ENCODE measurements at regions not wholly inside any gene's neighbourhood (a gene's known extent, or its start where the extent isn't known, plus 50 kb on each side); places are given as distances from the start of the nearest gene placed in this dataset.
"Not testable (repeated sequence)": the region's sequence is repeated elsewhere in the genome, so short reads cannot be mapped to it uniquely, and the experiment has no call there.

DNA sequence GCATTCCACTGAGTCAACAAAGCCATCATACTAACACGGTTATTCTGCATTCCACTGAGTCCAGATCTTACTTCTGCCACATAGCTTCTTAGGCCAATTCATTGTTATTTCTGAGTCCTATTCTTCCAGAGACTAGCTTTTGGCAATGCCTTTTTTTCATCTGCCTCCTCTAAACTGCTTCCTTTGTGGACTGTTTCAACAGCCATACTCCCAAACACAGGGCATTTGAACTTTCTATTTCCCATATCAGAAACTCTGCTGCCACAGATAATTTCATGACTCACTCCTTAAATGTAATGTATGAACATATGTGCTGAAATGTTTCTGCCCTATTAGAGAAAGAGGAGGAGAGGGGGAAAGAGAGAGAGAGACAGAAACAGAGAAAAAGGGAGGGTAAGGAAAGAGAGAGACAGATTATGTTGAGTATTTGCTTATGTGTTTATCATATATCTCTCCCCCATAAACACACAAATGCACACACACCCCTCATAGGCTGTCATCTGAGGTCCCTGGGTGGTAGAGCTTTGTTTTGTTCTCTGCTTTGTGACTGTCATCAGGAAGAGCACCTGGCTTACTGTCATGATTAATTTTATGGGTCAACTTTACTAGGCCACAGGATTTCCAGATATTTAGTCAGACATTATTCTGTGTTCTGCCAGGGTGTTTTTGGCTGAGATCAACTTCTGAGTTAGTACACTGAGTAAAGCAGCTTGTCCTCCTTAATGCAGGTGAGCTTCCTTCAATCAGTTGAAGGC is 308.0 kb upstream of the KCND2 start:
- FAIRE-seq = no peak

DNA sequence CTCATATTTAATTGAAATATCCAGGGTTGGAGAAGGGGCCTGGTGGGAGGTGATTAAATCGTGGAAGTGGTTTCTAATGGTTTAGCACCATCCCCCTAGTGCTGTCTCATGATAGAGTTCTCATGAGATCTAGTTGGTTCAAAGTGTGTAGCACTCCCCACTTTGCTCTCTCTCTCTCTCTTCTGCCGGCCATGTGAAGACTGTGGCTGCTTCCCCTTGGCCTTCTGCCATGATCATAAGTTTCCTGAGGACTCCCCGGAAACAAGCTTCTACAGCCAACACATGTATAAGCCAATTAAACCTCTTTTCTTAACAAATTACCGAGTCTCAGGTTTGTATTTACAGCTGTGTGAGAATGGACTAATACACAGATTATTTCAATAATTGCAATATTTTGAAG is 305.8 kb upstream of the KCND2 start:
- FAIRE-seq = no peak

DNA sequence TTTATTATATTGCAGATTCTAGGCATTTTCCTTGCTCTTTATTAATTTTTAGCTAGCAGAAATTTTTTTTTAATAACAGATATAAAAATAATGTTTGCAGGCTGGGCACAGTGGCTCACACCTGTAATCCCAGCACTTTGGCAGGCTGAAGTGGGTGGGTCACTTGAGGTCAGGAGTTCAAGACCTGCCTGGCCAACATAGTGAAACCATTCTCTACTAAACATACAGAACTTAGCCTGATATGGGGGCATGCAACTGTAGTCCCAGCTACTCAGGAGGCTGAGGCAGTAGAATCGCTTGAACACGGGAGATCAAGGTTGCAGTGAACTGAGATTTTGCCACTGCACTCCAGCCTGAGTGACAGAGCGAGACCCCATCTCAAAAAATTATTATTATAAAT is 304.6 kb upstream of the KCND2 start:
- not testable (repeated sequence) for FAIRE-seq

DNA sequence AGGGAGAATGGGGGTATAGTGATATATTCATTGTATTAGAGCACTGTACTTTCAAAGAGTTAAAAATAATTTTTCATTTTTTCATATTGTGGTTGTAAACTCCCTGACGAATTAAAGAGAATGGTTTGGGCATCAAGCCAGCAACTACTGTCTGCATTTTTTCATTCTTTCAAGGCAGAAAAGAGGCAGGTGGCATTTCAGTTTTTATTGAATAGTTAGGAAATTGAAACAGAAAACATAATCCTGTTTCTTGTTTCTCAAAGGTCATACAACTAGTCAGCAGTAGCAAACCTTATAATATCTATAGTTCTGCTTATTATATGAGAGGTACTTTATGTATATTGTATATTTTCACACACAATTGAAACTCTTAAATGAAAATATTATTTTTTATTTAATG is 303.9 kb upstream of the KCND2 start:
- no peak for FAIRE-seq

DNA sequence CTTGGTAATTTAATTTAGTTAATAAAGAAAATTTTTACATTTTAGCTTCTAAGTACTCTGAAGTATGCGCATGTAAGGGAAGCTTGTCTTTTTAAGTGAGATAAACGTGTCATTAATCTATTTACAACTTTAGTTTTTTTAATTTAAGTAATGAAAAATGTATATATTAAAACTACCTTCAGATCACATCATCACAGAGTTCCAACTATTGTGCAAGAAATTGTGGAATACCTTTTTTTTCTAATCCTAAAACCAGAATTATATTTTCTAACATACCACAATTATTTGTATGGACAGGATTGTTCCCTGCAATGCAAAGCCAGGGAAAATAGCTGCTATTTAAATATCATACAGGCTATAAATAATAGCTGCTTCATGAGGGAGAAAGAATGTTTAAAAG is 303.2 kb upstream of the KCND2 start:
- no peak for FAIRE-seq

DNA sequence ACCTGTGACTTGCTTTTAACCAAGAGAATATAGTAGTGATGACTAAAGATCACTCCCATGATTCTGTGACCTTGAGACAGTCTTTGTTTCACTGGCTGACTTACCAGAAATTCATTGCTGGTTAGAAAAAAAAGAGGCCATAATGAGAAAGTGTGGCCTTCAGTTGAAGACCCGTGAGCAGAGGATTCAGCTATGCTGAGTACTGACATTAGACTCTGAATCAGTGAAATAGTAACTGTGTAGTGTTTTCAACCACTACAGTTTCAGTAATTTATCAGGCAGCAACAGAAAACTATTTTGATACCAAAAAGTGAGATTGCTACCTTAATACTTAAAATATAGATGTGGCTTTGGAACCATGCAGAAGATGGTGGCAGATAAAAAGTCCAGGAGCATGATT is 298.0 kb upstream of the KCND2 start:
- no peak for FAIRE-seq

DNA sequence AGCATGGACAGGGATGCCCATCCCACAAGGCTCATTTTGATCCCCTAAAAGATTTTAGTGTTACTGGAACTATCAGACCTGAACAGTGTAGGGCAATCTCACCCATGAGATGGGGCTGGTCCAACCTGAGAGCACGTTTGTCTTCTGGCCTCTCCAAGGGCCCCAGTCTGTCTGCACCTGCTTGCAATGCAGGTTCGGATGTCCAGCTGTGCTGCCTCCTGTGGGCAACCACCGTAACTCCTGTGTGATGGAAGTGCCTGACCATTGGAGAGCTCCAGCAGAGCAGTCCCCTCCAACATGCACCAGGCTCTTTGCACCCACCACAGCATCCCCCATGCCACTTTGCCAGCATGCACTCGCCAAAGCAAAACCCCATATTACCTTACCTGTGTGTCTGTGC is 290.1 kb upstream of the KCND2 start:
- no peak for FAIRE-seq

DNA sequence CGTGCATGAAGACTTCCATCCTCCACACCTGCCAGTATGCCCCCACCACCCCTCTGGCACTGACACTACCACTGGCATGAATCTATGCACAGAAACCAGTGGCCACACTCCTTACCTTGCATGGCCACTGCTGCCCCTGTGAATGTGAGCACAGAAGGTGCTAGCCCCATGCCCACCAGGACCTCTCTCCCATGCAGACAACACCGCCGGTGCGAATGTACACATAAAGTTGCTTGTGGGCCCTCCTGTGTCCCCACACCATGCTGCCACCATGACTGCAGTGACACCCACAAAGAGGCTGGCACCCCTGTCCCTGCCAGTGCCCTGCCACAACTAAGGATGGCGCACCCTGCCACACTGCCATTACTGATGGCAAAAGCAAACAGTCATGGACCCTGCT is 289.5 kb upstream of the KCND2 start:
- FAIRE-seq = no peak

DNA sequence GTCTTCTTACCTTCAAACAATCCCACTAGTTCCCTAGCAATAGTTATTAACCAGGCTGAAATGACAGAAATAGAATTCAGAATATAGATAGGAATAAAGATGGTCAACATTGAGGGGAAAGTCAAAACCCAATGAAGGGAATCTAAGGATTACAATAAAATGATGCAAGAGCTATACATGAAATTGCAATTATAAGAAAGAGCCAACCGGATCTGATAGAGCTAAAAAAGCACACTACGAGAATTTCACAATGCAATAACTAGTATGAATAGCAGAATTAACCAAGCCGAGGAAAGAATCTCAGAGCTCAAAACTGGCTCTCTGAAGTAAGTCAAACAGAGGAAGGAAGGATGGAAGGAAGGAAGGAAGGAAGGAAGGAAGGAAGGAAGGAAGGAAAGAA is 288.7 kb upstream of the KCND2 start:
- no peak for FAIRE-seq

DNA sequence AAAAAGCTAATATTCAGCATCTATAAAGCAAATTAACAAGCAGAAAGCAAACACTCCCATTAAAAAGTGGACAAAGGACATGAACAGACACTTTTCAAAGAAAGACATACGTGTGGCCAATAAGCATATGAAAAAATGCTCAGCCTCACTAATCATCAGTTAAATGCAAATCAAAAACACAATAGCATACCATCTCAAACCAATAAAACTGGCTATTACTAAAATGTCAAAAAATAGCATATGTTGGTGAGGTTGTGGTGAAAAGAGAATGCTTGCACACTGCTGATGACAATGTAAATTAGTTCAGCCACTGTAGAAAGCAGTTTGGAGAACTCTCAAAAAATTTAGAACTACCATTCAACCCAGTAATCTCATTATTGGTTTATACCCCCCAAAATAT is 284.6 kb upstream of the KCND2 start:
- FAIRE-seq = no peak

DNA sequence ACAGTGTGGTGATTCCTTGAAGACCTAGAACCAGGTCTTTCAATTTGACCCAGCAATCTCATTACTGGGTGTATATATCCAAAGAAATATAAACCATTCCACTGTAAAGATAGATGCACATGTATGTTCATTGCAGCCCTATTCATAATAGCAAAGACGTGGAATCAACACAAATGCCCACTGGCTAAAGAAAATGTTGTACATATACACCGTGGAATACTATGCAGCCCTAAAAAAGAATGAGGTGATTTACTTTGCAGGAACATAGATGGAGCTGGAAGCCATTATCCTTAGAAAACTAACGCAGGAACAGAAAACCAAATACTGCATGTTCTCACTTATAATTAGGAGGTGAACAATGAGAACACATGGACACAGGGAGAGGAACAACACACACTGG is 278.0 kb upstream of the KCND2 start:
- FAIRE-seq = no peak

DNA sequence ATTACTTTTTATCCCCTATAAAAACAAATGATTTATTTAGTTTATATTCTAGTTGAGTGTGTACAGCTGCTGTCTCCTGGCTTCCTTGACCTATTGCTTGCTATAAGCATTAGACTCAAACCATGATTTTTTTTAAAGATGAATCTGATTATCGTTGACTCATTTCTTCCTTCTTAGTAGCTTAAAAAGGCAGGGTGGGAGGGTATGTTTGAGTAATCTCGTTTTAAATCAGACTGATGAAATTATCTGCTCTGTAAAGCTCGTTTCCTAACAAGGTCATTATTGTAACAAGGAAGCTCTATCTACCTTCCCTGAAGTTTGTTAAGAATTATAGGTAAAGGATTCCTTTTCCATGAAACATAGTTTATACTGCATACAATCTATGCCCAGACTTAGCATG is 276.3 kb upstream of the KCND2 start:
- FAIRE-seq = no peak

DNA sequence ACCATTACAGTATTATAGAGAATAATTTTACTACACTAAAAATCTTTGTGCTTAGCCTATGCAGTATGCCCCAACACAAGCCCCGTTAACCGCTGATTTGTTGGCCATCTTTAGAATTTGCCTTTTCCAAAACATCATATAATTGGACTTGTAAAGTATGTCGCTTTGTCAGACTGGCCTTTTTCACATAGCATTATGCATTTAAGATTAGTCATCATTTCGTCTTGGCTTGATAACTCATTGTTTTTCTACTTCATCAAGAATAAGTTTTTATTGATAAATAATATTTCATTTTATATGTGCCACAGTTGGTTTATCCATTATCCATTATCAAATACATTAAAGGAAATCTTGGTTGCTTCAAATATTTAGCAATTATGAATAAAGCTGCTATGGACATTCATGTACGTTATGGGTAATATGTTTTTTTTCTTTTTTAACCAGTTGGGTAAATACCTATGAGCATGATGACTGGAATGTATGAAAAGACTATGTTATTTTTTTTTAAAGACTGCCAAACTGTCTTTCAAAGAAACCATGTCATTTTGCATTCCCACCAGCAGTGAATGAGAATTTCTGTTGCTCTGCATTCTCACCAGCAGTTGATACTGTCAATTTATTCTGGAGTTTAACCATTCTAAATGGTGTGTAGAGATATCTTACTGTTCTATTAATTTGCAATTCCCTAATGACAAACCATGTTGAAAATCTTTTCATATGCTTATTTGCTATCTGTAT is 273.1 kb upstream of the KCND2 start:
- FAIRE-seq = no peak

DNA sequence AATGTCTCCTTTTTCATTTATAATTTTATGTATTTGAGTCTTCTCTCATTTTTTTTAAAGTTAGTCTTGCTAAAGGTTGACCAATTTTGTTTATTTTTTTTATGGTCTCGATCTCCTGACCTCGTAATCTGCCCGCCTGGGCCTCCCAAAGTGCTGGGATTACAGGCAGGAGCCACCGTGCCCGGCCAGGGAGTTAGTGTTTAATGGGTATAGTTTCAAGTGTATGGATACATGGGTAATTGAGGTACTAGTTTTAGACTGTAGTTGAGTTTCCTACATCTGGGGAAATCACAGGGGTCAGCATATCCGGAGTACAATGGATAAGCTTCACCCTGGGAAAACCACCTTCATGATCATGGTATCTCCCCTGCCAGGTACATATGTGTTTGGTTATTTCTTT is 267.3 kb upstream of the KCND2 start:
- no peak for FAIRE-seq

DNA sequence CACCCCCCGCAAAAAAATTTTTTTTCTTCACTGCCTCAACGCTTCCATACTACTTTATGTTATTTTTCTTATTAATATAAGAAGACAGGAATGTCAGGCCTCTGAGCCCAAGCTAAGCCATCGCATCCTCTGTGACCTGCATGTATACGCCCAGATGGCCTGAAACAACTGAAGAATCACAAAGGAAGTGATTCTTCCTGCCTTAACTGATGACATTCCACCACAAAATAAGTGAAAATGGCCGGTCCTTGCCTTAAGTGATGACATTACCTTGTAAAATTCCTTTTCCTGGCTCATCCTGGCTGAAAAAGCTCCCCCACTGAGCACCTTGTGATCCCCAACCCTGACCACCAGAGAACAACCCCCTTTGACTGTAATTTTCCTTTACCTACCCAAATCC is 258.7 kb upstream of the KCND2 start:
- not testable (repeated sequence) for FAIRE-seq

DNA sequence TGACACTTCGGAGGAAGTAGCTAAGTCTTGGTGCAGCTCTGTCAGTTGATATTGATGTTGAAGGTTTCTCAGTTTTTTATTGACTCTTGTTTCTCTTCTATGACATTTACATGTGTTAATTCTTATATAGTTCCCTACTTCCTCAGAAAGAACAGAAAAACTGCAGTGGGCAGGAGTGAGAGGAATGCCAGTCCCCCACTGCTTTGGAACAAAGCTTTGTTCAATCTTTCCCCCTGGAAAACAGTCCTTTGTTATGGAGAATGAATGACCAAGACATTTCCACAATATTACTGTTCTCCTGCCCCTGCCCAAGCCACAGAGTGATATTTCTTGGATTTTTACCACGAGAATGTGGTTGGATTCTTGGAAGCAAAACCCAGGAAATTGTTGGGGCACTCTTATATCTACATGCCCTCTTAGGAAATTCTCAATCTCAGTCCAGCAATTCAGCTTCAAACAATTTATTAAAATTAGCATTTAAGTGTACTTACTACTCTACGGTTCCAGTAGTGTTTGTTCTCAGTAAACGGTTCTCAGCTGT is 258.0 kb upstream of the KCND2 start:
- FAIRE-seq = no peak

DNA sequence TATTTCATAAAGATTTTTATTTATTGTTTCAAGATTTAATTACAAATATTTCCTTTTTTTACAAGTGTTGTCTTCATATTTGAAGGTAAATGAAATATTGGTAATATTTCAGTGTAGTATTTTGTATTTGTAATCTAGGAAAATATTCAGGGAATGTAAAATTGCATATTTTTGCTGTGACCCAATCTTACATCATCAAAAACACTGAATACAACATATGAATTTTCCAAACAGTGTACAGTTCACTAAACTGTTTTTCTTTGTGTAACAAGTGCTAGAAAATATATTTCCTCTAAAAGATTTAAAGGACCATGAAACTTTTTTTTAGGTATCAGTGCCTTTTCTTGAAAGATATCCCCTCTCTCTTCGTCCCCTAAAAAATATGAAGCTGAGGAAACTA is 251.9 kb upstream of the KCND2 start:
- peak; percentile 68 for FAIRE-seq

DNA sequence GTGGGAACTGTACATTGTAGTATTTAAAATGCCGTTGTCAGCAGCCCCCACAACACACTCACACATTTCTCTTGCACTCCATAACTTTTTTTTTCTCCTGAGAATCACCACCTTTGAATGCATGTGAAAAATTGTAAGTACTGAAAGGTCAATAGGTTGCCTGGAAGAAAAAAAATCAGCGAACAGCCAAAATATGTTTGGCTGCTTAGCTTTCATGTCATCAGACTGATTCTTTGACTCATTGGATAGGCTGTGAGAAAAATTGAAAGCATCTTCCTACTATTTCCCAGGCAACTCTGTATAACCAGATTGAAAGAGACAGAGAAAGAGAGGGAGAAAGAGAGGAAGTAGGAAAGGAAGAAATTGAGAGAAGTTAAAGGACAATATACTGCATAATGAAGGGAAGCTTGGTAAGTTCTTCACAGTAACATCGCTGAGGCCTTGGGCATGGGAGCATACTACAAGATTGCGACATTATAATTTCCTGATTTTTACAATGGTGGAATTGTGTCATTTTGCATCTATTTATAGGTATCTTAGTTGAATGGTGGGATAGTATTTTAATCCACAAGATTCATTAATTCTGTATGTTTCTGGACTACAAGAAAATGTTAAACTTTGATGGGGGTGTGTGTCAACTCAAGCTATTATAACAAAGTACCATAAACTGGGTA is 249.3 kb upstream of the KCND2 start:
- no peak for FAIRE-seq

DNA sequence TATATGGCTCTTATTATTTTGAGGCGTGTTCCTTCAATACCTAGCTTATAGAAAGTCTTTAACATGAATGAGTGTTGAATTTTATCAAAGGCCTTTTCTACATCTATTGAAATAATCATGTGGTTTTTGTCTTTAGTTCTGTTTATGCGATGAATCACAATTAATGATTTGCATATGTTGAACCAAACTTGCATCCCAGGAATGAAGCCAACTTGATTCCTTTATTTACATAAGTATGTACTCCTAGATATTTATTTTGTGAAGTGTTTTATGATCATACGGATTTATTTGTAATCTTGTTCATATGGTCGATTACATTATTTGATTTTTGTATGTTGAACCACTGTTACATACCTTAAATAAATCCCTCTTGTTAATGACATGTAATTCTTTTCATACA is 244.3 kb upstream of the KCND2 start:
- FAIRE-seq = no peak

DNA sequence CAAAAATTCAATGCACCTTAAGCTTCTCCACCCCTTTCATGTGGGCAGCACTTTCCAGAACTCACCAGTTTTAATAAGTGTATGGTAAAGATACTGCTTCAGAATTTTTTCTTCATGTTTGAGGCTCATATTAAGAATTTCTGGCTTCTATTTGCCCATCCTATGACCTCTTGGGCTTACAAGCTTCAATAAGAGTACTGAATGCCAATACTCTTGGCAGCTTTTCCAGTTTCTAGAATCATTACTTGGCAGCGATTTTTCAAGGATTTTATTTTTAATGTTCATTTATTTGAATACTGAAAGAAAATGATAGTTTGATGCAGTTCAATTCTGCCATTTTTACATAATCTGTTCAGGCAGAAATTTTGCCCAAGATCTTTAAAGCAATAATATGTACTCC is 242.1 kb upstream of the KCND2 start:
- FAIRE-seq = no peak

DNA sequence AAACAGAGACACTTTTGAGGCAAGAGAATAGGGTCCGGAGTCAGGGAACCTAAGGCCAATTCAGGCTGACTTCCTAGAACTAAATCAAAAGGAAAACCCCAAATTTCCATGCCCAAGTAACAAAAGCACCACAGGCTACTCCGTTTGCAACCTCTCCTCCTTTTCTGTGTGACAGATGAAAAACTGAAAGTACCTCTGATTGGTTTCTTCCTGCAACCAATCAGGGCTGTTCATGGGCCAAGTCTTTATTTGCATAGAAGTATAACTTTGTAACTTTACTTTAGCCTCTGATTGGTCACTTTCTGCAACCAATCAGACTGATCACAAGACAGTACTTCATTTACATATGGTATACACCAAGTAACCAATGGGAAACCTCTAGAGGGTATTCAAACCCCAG is 239.9 kb upstream of the KCND2 start:
- FAIRE-seq = no peak

DNA sequence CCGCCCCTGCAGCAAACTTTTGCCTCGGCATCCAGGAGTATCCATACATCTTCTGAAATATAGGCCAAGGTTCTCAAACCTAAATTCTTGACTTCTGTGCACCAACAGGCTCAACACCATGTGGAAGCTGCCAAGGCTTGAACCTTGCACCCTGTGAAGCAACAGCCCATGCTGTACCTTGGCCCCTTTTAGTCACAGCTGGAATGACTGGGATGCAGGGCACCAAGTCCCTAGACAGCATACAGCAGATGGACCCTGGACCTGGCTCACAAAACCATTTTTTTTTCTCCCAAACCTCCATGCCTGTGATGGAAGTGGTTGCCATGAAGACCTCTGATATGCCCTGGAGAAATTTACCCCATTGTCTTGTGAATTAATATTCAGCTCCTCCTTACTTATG is 233.8 kb upstream of the KCND2 start:
- no peak for FAIRE-seq

DNA sequence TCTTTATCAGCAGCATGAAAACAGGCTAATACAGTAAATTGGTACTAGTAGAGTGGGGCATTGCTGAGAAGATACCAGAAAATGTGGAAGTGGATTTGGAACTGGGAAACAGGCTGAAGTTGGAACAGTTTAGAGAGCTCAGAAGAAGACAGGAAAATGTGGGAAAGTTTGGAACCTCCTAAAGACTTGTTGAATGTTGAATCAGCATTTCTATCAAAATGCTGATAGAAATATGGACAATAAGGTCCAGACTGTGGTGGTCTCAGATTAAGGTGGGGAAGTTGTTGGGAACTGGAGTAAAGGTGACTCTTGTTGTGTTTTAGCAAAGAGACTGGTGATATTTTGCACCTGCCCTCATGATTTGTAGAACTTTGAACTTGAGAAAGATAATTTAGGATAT is 231.2 kb upstream of the KCND2 start:
- FAIRE-seq = no peak

DNA sequence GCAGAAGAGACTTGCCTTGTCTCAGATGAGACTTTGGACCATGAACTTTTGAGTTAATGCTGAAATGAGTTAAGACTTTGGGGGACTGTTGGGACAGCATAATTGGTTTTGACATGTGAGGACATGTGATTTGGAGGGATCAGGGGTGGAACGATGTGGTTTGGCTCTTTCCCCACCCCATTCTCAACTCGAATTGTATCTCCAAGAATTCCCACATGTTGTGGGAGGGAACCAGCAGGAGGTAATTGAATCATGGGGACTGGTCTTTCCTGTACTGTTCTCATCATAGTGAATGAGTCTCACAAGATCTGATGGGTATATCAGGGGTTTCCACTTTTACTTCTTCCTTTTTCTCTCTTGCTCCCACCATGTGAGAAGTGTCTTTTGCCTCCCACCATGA is 229.7 kb upstream of the KCND2 start:
- FAIRE-seq = no peak
